ENCODE measurements at regions not wholly inside any gene's neighbourhood (a gene's known extent, or its start where the extent isn't known, plus 50 kb on each side); places are given as distances from the start of the nearest gene placed in this dataset.

GRCh38 chr10:36504758-36505157 is 620.6 kb upstream of the ANKRD30A start:
- H2AFZ ChIP-seq (ENCODE audit: low read length) = no peak overlapping the region
- H3K9me2 ChIP-seq (replicated peaks; ENCODE audit: insufficient read depth, low read length) = no peaks in the 10 kb centered on the region
- H3K9me3 ChIP-seq (replicated peaks; ENCODE audit: insufficient read depth, low read length) = no peaks in the 10 kb centered on the region
- no peaks in the 10 kb centered on the region for H3K4me1 ChIP-seq (ENCODE audit: low read length)
- no peak overlapping the region for H3K4me2 ChIP-seq (ENCODE audit: low read depth, low read length)
- TF ChIP-seq CTCF (IDR thresholded peaks at IDR 0.05; ENCODE audit: low read length) (no peak), EZH2phosphoT487 (IDR thresholded peaks at IDR 0.05; ENCODE audit: low read length) (no peak)
- H4K20me1 ChIP-seq (ENCODE audit: insufficient read depth, low read length) = no peaks in the 10 kb centered on the region
- H3K4me3 ChIP-seq (ENCODE audit: low read length) = no peak overlapping the region
- no peaks in the 10 kb centered on the region for H3K79me2 ChIP-seq (ENCODE audit: low read length)
- no peak overlapping the region for H3K9ac ChIP-seq (ENCODE audit: low read length)
- H3F3A ChIP-seq (ENCODE audit: insufficient read depth, low read length) = no peaks in the 10 kb centered on the region
- H3K27me3 ChIP-seq (replicated peaks; ENCODE audit: insufficient read depth, low read length) = no peaks in the 10 kb centered on the region
- no peaks in the 10 kb centered on the region for H3K36me3 ChIP-seq (replicated peaks; ENCODE audit: insufficient read depth, low read length)
- no peak overlapping the region for H3K27ac ChIP-seq (ENCODE audit: low read length)
- DNase-seq = no peak

GRCh38 chr10:36500266-36500665 is 625.1 kb upstream of the ANKRD30A start:
- DNase-seq = no peak
- no peaks in the 10 kb centered on the region for H3K27me3 ChIP-seq (replicated peaks; ENCODE audit: insufficient read depth, low read length)
- H2AFZ ChIP-seq (ENCODE audit: low read length) = no peak overlapping the region
- H3K4me1 ChIP-seq (ENCODE audit: low read length) = no peaks in the 10 kb centered on the region
- no peak overlapping the region for H3K9ac ChIP-seq (ENCODE audit: low read length)
- H3K4me2 ChIP-seq (ENCODE audit: low read depth, low read length) = no peak overlapping the region
- no peaks in the 10 kb centered on the region for H3F3A ChIP-seq (ENCODE audit: insufficient read depth, low read length)
- TF ChIP-seq EZH2phosphoT487 (IDR thresholded peaks at IDR 0.05; ENCODE audit: low read length) (no peak), CTCF (IDR thresholded peaks at IDR 0.05; ENCODE audit: low read length) (no peak), EZH2 (optimal IDR thresholded peaks at IDR 0.05; ENCODE audit: low read depth, low read length) (no peak)
- no peaks in the 10 kb centered on the region for H3K79me2 ChIP-seq (ENCODE audit: low read length)
- no peaks in the 10 kb centered on the region for H4K20me1 ChIP-seq (ENCODE audit: insufficient read depth, low read length)
- no peaks in the 10 kb centered on the region for H3K9me3 ChIP-seq (replicated peaks; ENCODE audit: insufficient read depth, low read length)
- H3K27ac ChIP-seq (ENCODE audit: low read length) = no peak overlapping the region
- no peak overlapping the region for H3K4me3 ChIP-seq (ENCODE audit: low read length)
- H3K9me2 ChIP-seq (replicated peaks; ENCODE audit: insufficient read depth, low read length) = no peaks in the 10 kb centered on the region
- H3K36me3 ChIP-seq (replicated peaks; ENCODE audit: insufficient read depth, low read length) = no peaks in the 10 kb centered on the region

GRCh38 chr10:36499693-36500092 is 625.7 kb upstream of the ANKRD30A start:
- H3K9ac ChIP-seq (ENCODE audit: low read length) = no peak overlapping the region
- no peaks in the 10 kb centered on the region for H3K9me2 ChIP-seq (replicated peaks; ENCODE audit: insufficient read depth, low read length)
- H4K20me1 ChIP-seq (ENCODE audit: insufficient read depth, low read length) = no peaks in the 10 kb centered on the region
- no peak overlapping the region for H3K4me2 ChIP-seq (ENCODE audit: low read depth, low read length)
- TF ChIP-seq EZH2phosphoT487 (IDR thresholded peaks at IDR 0.05; ENCODE audit: low read length) = no peak
- TF ChIP-seq EZH2 (optimal IDR thresholded peaks at IDR 0.05; ENCODE audit: low read depth, low read length) = no peak
- TF ChIP-seq CTCF (IDR thresholded peaks at IDR 0.05; ENCODE audit: low read length) = no peak
- no peak overlapping the region for H2AFZ ChIP-seq (ENCODE audit: low read length)
- H3F3A ChIP-seq (ENCODE audit: insufficient read depth, low read length) = no peaks in the 10 kb centered on the region
- no peak for DNase-seq
- no peak overlapping the region for H3K4me3 ChIP-seq (ENCODE audit: low read length)
- no peak overlapping the region for H3K27ac ChIP-seq (ENCODE audit: low read length)
- H3K36me3 ChIP-seq (replicated peaks; ENCODE audit: insufficient read depth, low read length) = no peaks in the 10 kb centered on the region
- no peaks in the 10 kb centered on the region for H3K79me2 ChIP-seq (ENCODE audit: low read length)
- no peaks in the 10 kb centered on the region for H3K4me1 ChIP-seq (ENCODE audit: low read length)
- no peaks in the 10 kb centered on the region for H3K9me3 ChIP-seq (replicated peaks; ENCODE audit: insufficient read depth, low read length)
- H3K27me3 ChIP-seq (replicated peaks; ENCODE audit: insufficient read depth, low read length) = no peaks in the 10 kb centered on the region

Measured in MM.1S (cell line).